HG03095 (cell line): ENCODE measurements at regions not wholly inside any gene's neighbourhood (a gene's known extent, or its start where the extent isn't known, plus 50 kb on each side); places are given as distances from the start of the nearest gene placed in this dataset.

Experiments used
- ATAC-seq: cut with Tn5 transposase; IDR thresholded peaks from one replicate; pipeline ENCODE4 v1.9.1; 2021; ENCODE audit warnings: moderate library complexity; ENCODE audit not compliant: unreplicated experiment

DNA sequence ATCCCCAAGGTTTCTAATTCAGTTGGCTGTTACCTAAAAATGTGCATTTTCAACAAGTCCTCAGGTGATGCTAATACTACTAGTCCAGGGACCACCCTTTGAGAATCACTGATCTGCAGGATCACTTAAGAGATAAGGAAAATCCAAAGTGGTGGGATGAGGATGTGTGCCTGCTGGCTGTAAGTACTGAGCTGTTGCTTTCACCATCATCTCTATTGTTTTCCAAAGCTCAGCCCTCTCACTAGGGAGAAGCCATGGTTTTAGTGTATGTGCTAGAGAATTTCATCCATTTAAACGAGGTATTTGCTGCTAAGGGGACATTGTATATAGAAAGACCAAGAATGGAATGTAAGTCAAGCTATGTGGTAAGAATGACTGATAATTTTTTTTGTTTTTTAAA, 202.3 kb downstream of the KIF21A start:
- ATAC-seq, result no peak

GRCh38 chr12:39239490-39240486, 203.1 kb downstream of the KIF21A start:
- ATAC-seq, result no peak

DNA sequence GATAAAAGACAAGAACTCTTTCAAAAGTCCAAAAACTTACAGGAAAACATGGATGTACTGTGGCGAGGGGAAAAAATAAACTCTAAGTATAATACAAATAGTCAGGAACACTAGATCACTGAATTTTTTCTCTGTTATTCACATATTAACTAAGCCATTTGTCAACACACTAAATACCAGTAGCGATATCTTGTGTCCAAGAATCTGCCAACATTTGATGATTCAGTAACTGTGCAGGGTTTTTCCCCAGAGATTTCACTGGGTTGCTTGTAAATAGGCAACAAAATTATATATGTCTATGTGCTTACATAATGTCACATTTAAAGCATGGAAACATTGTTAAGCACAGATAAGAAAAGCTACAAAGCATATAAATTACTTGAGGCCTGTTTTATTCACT, 205.9 kb downstream of the KIF21A start:
- ATAC-seq, result no peak

DNA sequence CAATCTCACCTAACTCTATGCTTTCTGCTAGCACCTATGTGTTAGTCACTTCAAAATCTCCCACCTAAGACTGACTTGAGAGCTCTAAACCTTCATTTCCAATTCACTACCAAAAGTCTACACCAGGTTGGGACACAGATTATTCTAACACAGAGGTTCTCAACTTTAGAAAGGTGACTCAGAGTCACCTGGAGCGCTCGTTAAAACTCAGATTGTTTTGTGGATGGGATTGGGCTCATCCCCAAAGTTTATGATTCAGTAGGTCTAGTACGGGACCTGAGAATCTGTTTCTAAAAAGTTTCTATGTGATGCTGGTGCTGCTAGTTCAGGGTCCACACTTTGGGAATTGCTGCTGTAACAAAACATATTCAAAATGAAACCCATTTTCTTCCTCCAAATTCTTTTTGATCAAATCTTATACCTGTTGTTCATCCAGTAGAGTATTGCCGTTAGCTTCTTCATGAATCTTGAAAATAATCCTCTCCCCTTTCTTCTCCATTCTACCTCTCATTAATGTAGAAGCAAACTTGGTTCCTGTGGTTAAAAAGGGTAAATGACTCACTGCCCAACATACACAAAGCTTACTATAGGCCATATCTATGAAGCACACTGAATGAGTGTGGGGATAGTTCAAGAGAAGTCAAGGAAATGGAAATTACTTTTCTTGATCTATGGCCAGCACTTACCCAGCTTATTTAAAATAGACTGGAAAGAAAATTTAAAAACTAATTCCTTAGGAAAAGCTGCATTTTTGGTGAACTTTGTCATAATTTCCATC, 206.7 kb downstream of the KIF21A start:
- ATAC-seq, result no peak

DNA sequence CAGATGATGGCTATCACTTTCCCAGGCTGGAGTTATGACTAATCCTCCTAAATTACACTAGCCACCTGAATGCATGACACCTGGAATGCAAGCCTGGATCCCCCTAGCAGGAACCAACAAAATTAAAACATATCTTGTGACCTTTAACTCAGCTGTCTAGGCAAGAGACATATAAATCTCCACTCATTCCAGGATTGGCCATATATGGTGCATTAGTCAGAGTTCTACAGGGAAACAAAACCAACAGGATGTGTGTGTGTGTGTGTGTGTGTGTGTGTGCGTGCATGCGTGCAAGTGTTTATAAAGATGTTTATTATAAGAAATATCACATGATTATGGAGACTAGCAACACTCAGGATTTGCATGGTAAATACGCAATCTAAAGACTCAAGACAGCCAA, 212.8 kb downstream of the KIF21A start:
- no peak for ATAC-seq

DNA sequence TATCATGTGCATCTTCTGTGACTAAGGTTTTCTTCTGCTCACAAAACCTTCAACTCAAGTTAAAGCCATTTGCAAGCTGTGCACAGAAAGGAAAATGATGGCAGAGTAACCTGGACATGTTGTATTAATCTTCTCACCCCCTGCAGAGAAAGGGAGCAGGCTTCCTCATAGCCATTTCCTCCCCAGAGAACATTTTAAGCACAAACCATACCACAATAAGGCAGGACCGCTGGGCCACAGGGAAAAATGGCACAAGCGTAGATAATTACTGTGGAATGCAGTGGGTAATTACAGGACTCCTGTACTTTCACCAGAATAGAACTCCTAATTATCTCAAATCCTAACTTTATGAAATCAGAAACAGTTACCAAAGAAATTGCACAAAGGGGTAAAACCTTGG, 215.7 kb downstream of the KIF21A start:
- no peak for ATAC-seq

- no peak for ATAC-seq
These were observed 217.9 kb downstream of the KIF21A start for GRCh38 chr12:39224971-39225370.

- no peak for ATAC-seq
These were observed 237.0 kb downstream of the KIF21A start for GRCh38 chr12:39205969-39206368.

GRCh38 chr12:39199351-39199750, 243.6 kb downstream of the KIF21A start:
- ATAC-seq, result no peak

GRCh38 chr12:39188689-39189088, 254.2 kb downstream of the KIF21A start:
- ATAC-seq, result no peak

DNA sequence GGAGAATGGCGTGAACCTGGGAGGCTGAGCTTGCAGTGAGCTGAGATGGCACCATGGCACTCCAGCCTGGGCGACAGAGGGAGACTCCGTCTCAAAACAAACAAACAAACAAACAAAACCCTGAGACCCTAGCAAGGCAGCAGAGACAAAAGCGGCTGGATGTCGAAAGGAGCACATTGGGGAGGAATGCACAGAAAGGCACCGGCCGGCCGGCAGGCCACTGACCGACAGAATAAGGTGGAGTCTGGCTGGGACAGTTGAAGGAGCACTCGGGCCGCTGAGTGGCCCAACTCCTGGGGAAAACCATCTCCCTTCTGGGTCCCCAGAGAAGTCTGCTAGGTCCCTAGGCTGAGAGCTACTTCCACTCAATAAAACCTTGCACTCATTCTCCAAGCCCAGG, 256.2 kb downstream of the KIF21A start:
- no peak for ATAC-seq

- no peak for ATAC-seq
These were observed 264.1 kb downstream of the KIF21A start for GRCh38 chr12:39178837-39179236.

GRCh38 chr12:39176356-39176755, 266.6 kb downstream of the KIF21A start:
- no peak for ATAC-seq

DNA sequence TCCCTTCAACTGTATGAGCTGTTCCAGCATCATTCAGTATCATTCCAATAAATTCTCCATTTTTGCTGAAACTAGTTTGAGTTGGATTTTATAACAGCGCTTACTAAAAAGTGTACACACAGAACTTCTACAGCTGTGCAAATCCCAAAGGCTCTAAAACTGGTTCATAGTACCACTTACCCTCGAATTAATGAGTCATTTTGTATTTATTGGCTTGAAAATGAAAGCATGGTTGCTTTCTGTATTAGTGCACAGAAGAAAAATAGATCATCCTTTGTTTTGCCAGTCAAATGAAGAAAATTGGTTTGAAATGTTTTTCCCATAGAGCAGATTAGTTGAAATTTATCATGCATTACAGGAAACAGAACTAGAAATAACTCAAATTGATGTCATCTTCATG, 268.3 kb upstream of the CPNE8 start:
- ATAC-seq, result no peak

- no peak for ATAC-seq
These were observed 259.9 kb upstream of the CPNE8 start for GRCh38 chr12:39165338-39165737.

DNA sequence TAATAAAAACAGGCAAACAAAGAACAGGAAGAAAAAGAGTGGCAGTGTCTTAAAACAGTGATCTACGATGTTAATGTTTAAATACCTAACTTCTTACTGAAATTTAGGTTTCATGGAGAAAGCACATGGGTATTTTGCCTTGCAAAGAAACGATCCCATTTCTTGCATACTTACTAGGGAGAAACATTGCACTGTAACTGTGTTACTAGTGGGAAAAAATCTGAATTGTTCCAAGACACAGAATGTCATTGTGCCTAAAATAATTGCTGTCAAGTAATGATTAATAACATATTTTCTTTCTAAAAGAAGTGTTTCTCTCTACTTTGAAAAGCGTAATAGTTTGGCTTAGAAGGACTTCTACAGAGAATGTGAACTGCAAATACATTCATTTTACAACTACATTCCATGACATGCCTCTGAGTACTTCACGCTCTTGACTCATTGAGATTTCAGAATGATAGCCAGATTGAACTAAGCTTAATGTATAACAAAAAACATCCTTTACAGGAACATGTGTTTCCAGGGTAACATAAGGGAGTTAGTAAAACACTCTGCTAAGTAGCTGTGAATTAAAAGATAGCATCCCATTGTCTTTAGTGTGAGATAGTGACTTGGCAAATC, 256.2 kb upstream of the CPNE8 start:
- no peak for ATAC-seq

GRCh38 chr12:39157696-39158342, 252.4 kb upstream of the CPNE8 start:
- no peak for ATAC-seq

GRCh38 chr12:39145175-39145999, 240.0 kb upstream of the CPNE8 start:
- ATAC-seq, result no peak

GRCh38 chr12:39144613-39145061, 239.2 kb upstream of the CPNE8 start:
- no peak for ATAC-seq

GRCh38 chr12:39138268-39138667, 232.9 kb upstream of the CPNE8 start:
- ATAC-seq, result no peak
